SK-N-MC (cell line): ENCODE measurements at regions not wholly inside any gene's neighbourhood (a gene's known extent, or its start where the extent isn't known, plus 50 kb on each side); places are given as distances from the start of the nearest gene placed in this dataset.

Experiments
- EZH2 ChIP-seq: fragments of 200-600 bp; sonication (generic); IDR thresholded peaks from one replicate; pipeline ENCODE4 v1.6.1; 2017; ENCODE audit warnings: antibody characterized with exemption
- FOXP2 ChIP-seq: optimal IDR thresholded peaks from 2 replicates; pipeline ENCODE3; 2011; ENCODE audit warnings: mild to moderate bottlenecking, moderate library complexity; ENCODE audit not compliant: insufficient read depth; ENCODE audit errors: extremely low read length, control extremely low read depth
- POLR2AphosphoS5 ChIP-seq: IDR thresholded peaks from 2 replicates; pipeline ENCODE4 v1.6.1; 2012; ENCODE audit warnings: mild to moderate bottlenecking, low read depth, low read length, borderline replicate concordance

DNA sequence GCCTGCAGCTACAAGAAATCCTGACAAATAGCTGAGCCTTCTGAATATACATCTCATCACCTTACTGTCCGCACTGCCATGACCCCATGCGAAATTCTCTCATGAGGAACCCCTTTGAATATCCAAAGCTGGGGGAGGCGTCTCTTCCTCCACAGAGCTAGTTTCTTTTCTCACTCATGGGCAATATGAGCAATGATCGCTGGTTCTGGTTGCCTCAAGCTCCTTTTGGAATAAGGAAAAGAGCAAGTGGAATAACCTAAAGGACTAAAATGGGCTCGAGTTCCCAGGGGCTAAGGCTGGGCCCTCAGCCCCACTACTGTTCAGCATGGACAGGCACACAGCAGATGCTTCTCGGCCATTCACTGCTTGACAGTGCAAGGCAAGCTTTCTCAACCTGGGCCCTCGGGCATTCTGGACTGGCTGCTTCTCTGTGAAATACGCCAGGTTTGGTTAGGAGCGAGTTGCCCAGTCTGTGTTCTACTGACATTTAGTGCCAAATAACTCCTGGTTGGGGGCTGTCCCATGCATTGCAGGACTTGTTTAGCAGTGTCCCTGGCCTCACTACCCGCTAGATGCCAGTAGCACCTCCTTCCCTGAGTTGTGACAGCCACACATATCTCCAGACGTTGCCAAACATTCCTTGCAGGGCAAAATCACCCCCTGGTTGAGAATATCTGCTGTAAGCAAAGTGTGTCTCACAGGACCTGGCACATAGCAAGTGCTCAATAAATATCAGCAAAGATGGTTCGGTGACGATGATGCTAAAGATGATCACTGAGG, 156.8 kb downstream of the CEBPB start:
- TF ChIP-seq EZH2 (no peak), POLR2AphosphoS5 (no peak), FOXP2 (no peak)
